ENCODE measurements at regions not wholly inside any gene's neighbourhood (a gene's known extent, or its start where the extent isn't known, plus 50 kb on each side); places are given as distances from the start of the nearest gene placed in this dataset.

DNA sequence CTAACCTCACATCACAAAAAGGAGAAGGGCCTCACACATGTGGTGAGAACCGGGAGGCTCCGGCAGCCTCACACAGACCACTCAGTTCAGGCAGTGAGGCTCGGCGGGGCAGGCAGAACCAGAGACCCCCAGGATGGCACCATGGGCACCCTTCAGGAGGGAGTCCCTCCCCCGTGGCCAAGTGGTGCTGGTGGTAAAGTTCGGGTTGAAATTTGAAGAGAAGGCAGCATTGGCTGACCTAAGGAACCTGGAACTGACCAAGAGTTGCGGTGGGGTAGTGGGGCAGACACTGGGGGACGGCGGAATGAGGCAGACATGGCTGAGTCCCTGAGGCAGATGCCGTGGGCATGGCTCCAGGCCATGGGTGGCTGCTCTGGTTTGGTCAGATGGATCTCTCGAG is 239.3 kb upstream of the MYT1L start:
- no peak for TF ChIP-seq POLR2A (IDR thresholded peaks at IDR 0.05)
- TF ChIP-seq, protein P1, sequence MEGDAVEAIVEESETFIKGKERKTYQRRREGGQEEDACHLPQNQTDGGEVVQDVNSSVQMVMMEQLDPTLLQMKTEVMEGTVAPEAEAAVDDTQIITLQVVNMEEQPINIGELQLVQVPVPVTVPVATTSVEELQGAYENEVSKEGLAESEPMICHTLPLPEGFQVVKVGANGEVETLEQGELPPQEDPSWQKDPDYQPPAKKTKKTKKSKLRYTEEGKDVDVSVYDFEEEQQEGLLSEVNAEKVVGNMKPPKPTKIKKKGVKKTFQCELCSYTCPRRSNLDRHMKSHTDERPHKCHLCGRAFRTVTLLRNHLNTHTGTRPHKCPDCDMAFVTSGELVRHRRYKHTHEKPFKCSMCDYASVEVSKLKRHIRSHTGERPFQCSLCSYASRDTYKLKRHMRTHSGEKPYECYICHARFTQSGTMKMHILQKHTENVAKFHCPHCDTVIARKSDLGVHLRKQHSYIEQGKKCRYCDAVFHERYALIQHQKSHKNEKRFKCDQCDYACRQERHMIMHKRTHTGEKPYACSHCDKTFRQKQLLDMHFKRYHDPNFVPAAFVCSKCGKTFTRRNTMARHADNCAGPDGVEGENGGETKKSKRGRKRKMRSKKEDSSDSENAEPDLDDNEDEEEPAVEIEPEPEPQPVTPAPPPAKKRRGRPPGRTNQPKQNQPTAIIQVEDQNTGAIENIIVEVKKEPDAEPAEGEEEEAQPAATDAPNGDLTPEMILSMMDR (IDR thresholded peaks at IDR 0.05): no peak

Data from thyroid gland (tissue), 4 donors.